GM23248 (cell line): ENCODE measurements at regions not wholly inside any gene's neighbourhood (a gene's known extent, or its start where the extent isn't known, plus 50 kb on each side); places are given as distances from the start of the nearest gene placed in this dataset.
A peak's percentile ranks its signal among the peaks of the same experiment; 100 is the strongest.

Source experiments
- DNase-seq: peaks from one replicate; pipeline ENCODE4 v3.0.0-alpha.2; 2015
- H2AFZ ChIP-seq: fragments of 200-600 bp; sonication (generic); 2 replicates; pipeline ENCODE4 v1.6.1; 2016; ENCODE audit warnings: antibody characterized with exemption
- H3F3A ChIP-seq: fragments of 200-600 bp; sonication (generic); 2 replicates; pipeline ENCODE4 v1.6.1; 2016; ENCODE audit warnings: mild to moderate bottlenecking, antibody characterized with exemption, mixed run types; ENCODE audit not compliant: insufficient read depth
- H3K27ac ChIP-seq: fragments of 200-600 bp; sonication (generic); 2 replicates; pipeline ENCODE4 v1.5.1; 2016; ENCODE audit warnings: mild to moderate bottlenecking
- H3K27me3 ChIP-seq: fragments of 200-600 bp; sonication (generic); replicated peaks from 2 replicates; pipeline ENCODE4 v1.6.1; 2016; ENCODE audit warnings: mild to moderate bottlenecking; ENCODE audit not compliant: insufficient read depth
- H3K36me3 ChIP-seq: fragments of 200-600 bp; sonication (generic); 2 replicates; pipeline ENCODE4 v1.6.1; 2016; ENCODE audit warnings: low read depth, mild to moderate bottlenecking
- H3K4me1 ChIP-seq: fragments of 200-600 bp; sonication (generic); 2 replicates; pipeline ENCODE4 v1.6.1; 2016; ENCODE audit warnings: mild to moderate bottlenecking; ENCODE audit not compliant: insufficient read depth
- H3K4me2 ChIP-seq: fragments of 200-600 bp; sonication (generic); one replicate; pipeline ENCODE4 v1.6.1; 2016; ENCODE audit warnings: mild to moderate bottlenecking; ENCODE audit not compliant: unreplicated experiment
- H3K4me3 ChIP-seq: fragments of 200-600 bp; sonication (generic); 2 replicates; pipeline ENCODE4 v1.5.1; 2016; ENCODE audit warnings: mild to moderate bottlenecking
- H3K79me2 ChIP-seq: fragments of 200-600 bp; sonication (generic); 2 replicates; pipeline ENCODE4 v1.6.1; 2016; ENCODE audit warnings: mild to moderate bottlenecking; ENCODE audit not compliant: insufficient read depth
- H3K9ac ChIP-seq: fragments of 200-600 bp; sonication (generic); 2 replicates; pipeline ENCODE4 v1.6.1; 2016; ENCODE audit warnings: mild to moderate bottlenecking
- H3K9me2 ChIP-seq: fragments of 200-600 bp; sonication (generic); 2 replicates; pipeline ENCODE4 v1.6.1; 2016; ENCODE audit warnings: mixed run types, mild to moderate bottlenecking, moderate library complexity; ENCODE audit not compliant: insufficient read depth
- H3K9me3 ChIP-seq: fragments of 200-600 bp; sonication (generic); one replicate; pipeline ENCODE4 v1.6.1; 2017; ENCODE audit warnings: low read depth
- H4K20me1 ChIP-seq: fragments of 200-600 bp; sonication (generic); 2 replicates; pipeline ENCODE4 v1.6.0; 2016; ENCODE audit not compliant: insufficient read depth
- EZH2 ChIP-seq: fragments of 200-600 bp; sonication (generic); IDR thresholded peaks from 2 replicates; pipeline ENCODE4 v1.6.1; 2018; ENCODE audit warnings: antibody characterized with exemption, mild to moderate bottlenecking; ENCODE audit not compliant: insufficient read depth, poor library complexity, severe bottlenecking
- EZH2phosphoT487 ChIP-seq: fragments of 200-600 bp; sonication (generic); IDR thresholded peaks from 2 replicates; pipeline ENCODE4 v1.6.1; 2018; ENCODE audit warnings: antibody characterized with exemption, moderate library complexity, mild to moderate bottlenecking, low read depth; ENCODE audit not compliant: insufficient read depth
- WGBS, 2 experiments: methylation state at CpG; one replicate each; pipeline ENCODE4 v1.1.6; 2015 to 2017; ENCODE audit warnings: low lambda C conversion rate in 2 of 2, low coverage in 1 of 2; ENCODE audit errors: missing lambda C conversion rate in 2 of 2; 5-methylcytosine and 5-hydroxymethylcytosine counted together
- in situ Hi-C: fragments of 300-500 bp; cut with MboI; formaldehyde crosslinking; loops from 2 replicates; pipeline ENCODE4 v1.15.0; 2020

- no peak for TF ChIP-seq EZH2phosphoT487
- TF ChIP-seq EZH2 = no peak
- H3K27ac ChIP-seq = peak overlapping the region; percentile 64
- in situ Hi-C loops = no loop called here
- peak overlapping the region; percentile 68 for H2AFZ ChIP-seq
- H3K4me3 ChIP-seq = no peak overlapping the region
- H3K79me2 ChIP-seq = no peaks in the 10 kb centered on the region
- no peaks in the 10 kb centered on the region for H3K9me3 ChIP-seq
- H3F3A ChIP-seq = peaks cover 17% of the 10 kb centered on the region
- no peaks in the 10 kb centered on the region for H3K27me3 ChIP-seq
- no peaks in the 10 kb centered on the region for H4K20me1 ChIP-seq
- H3K4me2 ChIP-seq = no peak overlapping the region
- H3K4me1 ChIP-seq = peaks cover 18% of the 10 kb centered on the region
- H3K36me3 ChIP-seq = no peaks in the 10 kb centered on the region
- DNase-seq = no peak
- no peaks in the 10 kb centered on the region for H3K9me2 ChIP-seq
- no peak overlapping the region for H3K9ac ChIP-seq
Observed at GRCh38 chr14:53510281-53510912, 357.3 kb upstream of the DDHD1 start.

GRCh38 chr14:53509276-53510244 is 356.4 kb upstream of the DDHD1 start:
- peak overlapping the region; percentile 43 for H3K4me2 ChIP-seq

GRCh38 chr14:53501361-53502211 is 348.5 kb upstream of the DDHD1 start:
- no peak overlapping the region for H3K4me3 ChIP-seq
- no peak overlapping the region for H3K9ac ChIP-seq
- peak overlapping the region; percentile 16 for H3K4me2 ChIP-seq
- H3K27ac ChIP-seq = no peak overlapping the region
- no peak overlapping the region for H2AFZ ChIP-seq
- 2 to 3% methylated on average over 3 of the region's 3 CpGs for WGBS, 2 experiments
- no peaks in the 10 kb centered on the region for H4K20me1 ChIP-seq
- no peaks in the 10 kb centered on the region for H3K9me3 ChIP-seq
- H3K27me3 ChIP-seq = no peaks in the 10 kb centered on the region
- H3K9me2 ChIP-seq = no peaks in the 10 kb centered on the region
- H3K4me1 ChIP-seq = peaks cover 14% of the 10 kb centered on the region
- in situ Hi-C loops = no loop called here
- peak; percentile 63 for DNase-seq
- no peaks in the 10 kb centered on the region for H3K79me2 ChIP-seq
- no peaks in the 10 kb centered on the region for H3K36me3 ChIP-seq
- TF ChIP-seq EZH2 = no peak
- no peak for TF ChIP-seq EZH2phosphoT487
- H3F3A ChIP-seq = peaks cover 17% of the 10 kb centered on the region

More at GRCh38 chr14:53509276-53510244, 356.4 kb upstream of the DDHD1 start:
- Histone ChIP-seq H3K27me3 (no peaks in the 10 kb centered on the region), H3K9me2 (no peaks in the 10 kb centered on the region), H3F3A (peaks cover 12% of the 10 kb centered on the region; the same call in 1 of the 2 replicates), H3K9me3 (no peaks in the 10 kb centered on the region), H3K79me2 (no peaks in the 10 kb centered on the region), H4K20me1 (no peaks in the 10 kb centered on the region), H2AFZ (peak overlapping the region; percentile 68), H3K36me3 (no peaks in the 10 kb centered on the region), H3K4me3 (no peak overlapping the region), H3K27ac (peak overlapping the region; percentile 64), H3K9ac (peak overlapping the region; percentile 24), H3K4me1 (peaks cover 15% of the 10 kb centered on the region)
- DNase-seq = peak; percentile 72
- 28 to 30% methylated on average over 11 of the region's 11 CpGs for WGBS, 2 experiments
- in situ Hi-C loops = no loop called here
- TF ChIP-seq EZH2 (no peak), EZH2phosphoT487 (no peak)

DNA sequence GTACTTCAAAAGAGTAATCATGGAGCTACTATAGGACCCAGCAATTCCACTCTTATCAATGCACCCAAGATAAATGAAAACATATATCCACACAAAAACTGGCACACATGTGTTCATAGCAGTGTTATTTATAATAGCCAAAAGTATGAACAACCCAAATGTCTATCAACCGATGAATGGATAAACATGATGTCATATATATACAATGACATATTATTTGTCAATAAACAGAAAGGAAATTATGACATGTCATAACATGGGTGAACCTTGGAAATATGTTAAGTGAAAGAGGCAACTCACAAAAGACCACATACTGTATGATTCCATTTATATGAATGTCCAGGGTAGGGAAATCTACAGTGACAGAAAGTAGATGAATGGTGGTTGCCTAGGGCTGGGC is 347.1 kb upstream of the DDHD1 start:
- H3K36me3 ChIP-seq = no peaks in the 10 kb centered on the region
- no peak for DNase-seq
- no peak overlapping the region for H3K4me2 ChIP-seq
- H3K4me3 ChIP-seq = no peak overlapping the region
- H3K9ac ChIP-seq = no peak overlapping the region
- no peak overlapping the region for H2AFZ ChIP-seq
- H4K20me1 ChIP-seq = no peaks in the 10 kb centered on the region
- no peak overlapping the region for H3K27ac ChIP-seq
- no peaks in the 10 kb centered on the region for H3K27me3 ChIP-seq
- peaks cover 14% of the 10 kb centered on the region for H3K4me1 ChIP-seq
- H3K9me3 ChIP-seq = no peaks in the 10 kb centered on the region
- H3K9me2 ChIP-seq = no peaks in the 10 kb centered on the region
- in situ Hi-C loops = no loop called here
- TF ChIP-seq EZH2 (no peak), EZH2phosphoT487 (no peak)
- no peaks in the 10 kb centered on the region for H3K79me2 ChIP-seq
- H3F3A ChIP-seq = peaks cover 17% of the 10 kb centered on the region
- 95 to 100% methylated on average over 1 of the region's 1 CpG for WGBS, 2 experiments
